C4-2B (cell line): ENCODE measurements at regions not wholly inside any gene's neighbourhood (a gene's known extent, or its start where the extent isn't known, plus 50 kb on each side); places are given as distances from the start of the nearest gene placed in this dataset.

Experiments used
- ZFX ChIP-seq: fragments of 450-650 bp; IDR thresholded peaks from 2 replicates; pipeline ENCODE4 v1.6.1; 2017
- TF ChIP-seq, protein P1 (sequence below): fragments of 450-650 bp; conservative IDR thresholded peaks from 2 replicates; pipeline ENCODE4 v1.5.1; 2017; ENCODE audit warnings: mild to moderate bottlenecking

DNA sequence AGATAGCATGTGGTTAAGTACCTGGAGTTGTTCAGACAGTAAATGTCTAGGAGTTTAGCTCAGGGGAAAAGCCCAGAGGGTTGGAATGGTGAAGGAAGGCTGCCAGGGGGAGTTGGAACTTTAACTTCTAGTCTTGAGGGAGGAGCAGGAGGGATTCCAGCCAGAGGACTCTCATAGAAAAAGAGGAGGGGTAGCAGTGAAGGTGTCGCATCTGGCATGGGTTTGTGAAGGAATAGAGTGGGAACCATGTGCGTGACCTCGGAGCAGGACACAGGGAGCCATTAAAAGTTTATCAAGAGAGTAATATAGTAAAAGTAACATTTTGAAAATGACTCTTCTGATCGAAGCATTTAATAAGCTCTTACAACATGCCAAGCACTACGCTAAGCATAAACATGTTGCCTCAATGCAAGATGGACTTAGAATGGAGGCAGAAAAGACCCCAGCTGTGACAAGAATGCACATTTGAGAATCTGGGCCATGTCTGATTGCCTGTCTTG lies 632.4 kb upstream of the CAMK1G start:
- TF ChIP-seq, protein P1, sequence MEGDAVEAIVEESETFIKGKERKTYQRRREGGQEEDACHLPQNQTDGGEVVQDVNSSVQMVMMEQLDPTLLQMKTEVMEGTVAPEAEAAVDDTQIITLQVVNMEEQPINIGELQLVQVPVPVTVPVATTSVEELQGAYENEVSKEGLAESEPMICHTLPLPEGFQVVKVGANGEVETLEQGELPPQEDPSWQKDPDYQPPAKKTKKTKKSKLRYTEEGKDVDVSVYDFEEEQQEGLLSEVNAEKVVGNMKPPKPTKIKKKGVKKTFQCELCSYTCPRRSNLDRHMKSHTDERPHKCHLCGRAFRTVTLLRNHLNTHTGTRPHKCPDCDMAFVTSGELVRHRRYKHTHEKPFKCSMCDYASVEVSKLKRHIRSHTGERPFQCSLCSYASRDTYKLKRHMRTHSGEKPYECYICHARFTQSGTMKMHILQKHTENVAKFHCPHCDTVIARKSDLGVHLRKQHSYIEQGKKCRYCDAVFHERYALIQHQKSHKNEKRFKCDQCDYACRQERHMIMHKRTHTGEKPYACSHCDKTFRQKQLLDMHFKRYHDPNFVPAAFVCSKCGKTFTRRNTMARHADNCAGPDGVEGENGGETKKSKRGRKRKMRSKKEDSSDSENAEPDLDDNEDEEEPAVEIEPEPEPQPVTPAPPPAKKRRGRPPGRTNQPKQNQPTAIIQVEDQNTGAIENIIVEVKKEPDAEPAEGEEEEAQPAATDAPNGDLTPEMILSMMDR: no peak
- TF ChIP-seq ZFX: no peak
